ENCODE measurements at regions not wholly inside any gene's neighbourhood (a gene's known extent, or its start where the extent isn't known, plus 50 kb on each side); places are given as distances from the start of the nearest gene placed in this dataset.

GRCh38 chr6:163730246-163731210 is 316.0 kb downstream of the QKI start:
- no peak for DNase-seq (ENCODE audit: low read depth)
- H3K4me3 ChIP-seq (ENCODE audit: low read depth, low read length), result no peak overlapping the region
- no peak for TF ChIP-seq CTCF (IDR thresholded peaks at IDR 0.05; ENCODE audit: control insufficient read depth, extremely low read depth, insufficient read depth)

- H3K4me3 ChIP-seq (ENCODE audit: low read depth, low read length), result no peak overlapping the region
- TF ChIP-seq CTCF (IDR thresholded peaks at IDR 0.05; ENCODE audit: control insufficient read depth, extremely low read depth, insufficient read depth), result no peak
- DNase-seq (ENCODE audit: low read depth), result no peak
Observed at GRCh38 chr6:163729127-163729872, 314.8 kb downstream of the QKI start.

GRCh38 chr6:163728442-163729126 is 314.1 kb downstream of the QKI start:
- DNase-seq (ENCODE audit: low read depth), result no peak
- TF ChIP-seq CTCF (IDR thresholded peaks at IDR 0.05; ENCODE audit: control insufficient read depth, extremely low read depth, insufficient read depth), result no peak
- no peak overlapping the region for H3K4me3 ChIP-seq (ENCODE audit: low read depth, low read length)

- DNase-seq (ENCODE audit: low read depth), result no peak
- no peak overlapping the region for H3K4me3 ChIP-seq (ENCODE audit: low read depth, low read length)
- TF ChIP-seq CTCF (IDR thresholded peaks at IDR 0.05; ENCODE audit: control insufficient read depth, extremely low read depth, insufficient read depth), result no peak
Observed at GRCh38 chr6:163726037-163726695, 311.6 kb downstream of the QKI start.

- no peak for DNase-seq (ENCODE audit: low read depth)
- TF ChIP-seq CTCF (IDR thresholded peaks at IDR 0.05; ENCODE audit: control insufficient read depth, extremely low read depth, insufficient read depth), result no peak
- no peak overlapping the region for H3K4me3 ChIP-seq (ENCODE audit: low read depth, low read length)
Observed at GRCh38 chr6:163725008-163725941, 310.8 kb downstream of the QKI start.
